Esophagus squamous epithelium (tissue), 4 donors: ENCODE measurements at regions not wholly inside any gene's neighbourhood (a gene's known extent, or its start where the extent isn't known, plus 50 kb on each side); places are given as distances from the start of the nearest gene placed in this dataset.

Source experiments
- POLR2A ChIP-seq, 4 donors: fragments of 450-650 bp; IDR thresholded peaks; one replicate each; pipeline ENCODE4 v1.6.1; 2017; ENCODE audit warnings: antibody characterized with exemption in 4 of 4, mild to moderate bottlenecking in 4 of 4, moderate library complexity in 3 of 4
- TF ChIP-seq, protein P1 (sequence below), 6 experiments: fragments of 450-650 bp in 4 of 6; fragments of 200-600 bp in 2 of 6; sonication (generic) in 2 of 6; IDR thresholded peaks; one replicate each; pipeline ENCODE4 v1.5.1; 2016 to 2019; ENCODE audit warnings: antibody characterized with exemption in 6 of 6, mild to moderate bottlenecking in 4 of 6, moderate library complexity in 4 of 6

DNA sequence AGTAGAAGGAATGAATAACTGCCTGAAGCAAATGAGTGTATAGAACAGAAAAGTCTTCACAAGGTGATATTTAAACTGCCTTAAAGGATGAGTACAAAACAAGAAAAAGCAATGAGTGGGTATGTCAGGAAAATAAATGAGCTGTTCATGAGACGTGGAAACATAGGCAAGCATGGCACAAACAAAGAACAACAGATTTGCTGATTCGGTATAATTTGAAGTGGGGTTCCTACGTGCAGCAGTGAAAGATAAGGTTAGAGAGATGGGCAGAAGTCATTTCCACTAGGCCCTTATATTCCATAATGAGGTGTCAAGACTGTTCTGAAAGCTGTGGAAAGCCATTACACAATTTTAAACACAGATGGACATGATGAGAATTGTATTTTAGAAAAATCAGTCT is 506.6 kb downstream of the KLHL13 start:
- TF ChIP-seq, protein P1, sequence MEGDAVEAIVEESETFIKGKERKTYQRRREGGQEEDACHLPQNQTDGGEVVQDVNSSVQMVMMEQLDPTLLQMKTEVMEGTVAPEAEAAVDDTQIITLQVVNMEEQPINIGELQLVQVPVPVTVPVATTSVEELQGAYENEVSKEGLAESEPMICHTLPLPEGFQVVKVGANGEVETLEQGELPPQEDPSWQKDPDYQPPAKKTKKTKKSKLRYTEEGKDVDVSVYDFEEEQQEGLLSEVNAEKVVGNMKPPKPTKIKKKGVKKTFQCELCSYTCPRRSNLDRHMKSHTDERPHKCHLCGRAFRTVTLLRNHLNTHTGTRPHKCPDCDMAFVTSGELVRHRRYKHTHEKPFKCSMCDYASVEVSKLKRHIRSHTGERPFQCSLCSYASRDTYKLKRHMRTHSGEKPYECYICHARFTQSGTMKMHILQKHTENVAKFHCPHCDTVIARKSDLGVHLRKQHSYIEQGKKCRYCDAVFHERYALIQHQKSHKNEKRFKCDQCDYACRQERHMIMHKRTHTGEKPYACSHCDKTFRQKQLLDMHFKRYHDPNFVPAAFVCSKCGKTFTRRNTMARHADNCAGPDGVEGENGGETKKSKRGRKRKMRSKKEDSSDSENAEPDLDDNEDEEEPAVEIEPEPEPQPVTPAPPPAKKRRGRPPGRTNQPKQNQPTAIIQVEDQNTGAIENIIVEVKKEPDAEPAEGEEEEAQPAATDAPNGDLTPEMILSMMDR (IDR thresholded peaks at IDR 0.05), result no peak
- no peak for TF ChIP-seq POLR2A (IDR thresholded peaks at IDR 0.05)
